A673 (cell line): ENCODE measurements at regions not wholly inside any gene's neighbourhood (a gene's known extent, or its start where the extent isn't known, plus 50 kb on each side); places are given as distances from the start of the nearest gene placed in this dataset.

Experiments used
- EZH2 ChIP-seq: fragments of 200-600 bp; sonication (generic); IDR thresholded peaks from 2 replicates; pipeline ENCODE4 v1.6.1; 2017; ENCODE audit warnings: borderline replicate concordance, low read depth, mild to moderate bottlenecking, mixed read lengths, antibody characterized with exemption, low read length; ENCODE audit not compliant: poor library complexity, severe bottlenecking
- TF ChIP-seq, protein P1 (sequence below): fragments of 300-800, 200-600 bp; sonication (generic); conservative IDR thresholded peaks from 2 replicates; pipeline ENCODE4 v1.5.1; 2017; ENCODE audit warnings: low read depth, mild to moderate bottlenecking, antibody characterized with exemption, low read length, moderate library complexity, mixed read lengths

DNA sequence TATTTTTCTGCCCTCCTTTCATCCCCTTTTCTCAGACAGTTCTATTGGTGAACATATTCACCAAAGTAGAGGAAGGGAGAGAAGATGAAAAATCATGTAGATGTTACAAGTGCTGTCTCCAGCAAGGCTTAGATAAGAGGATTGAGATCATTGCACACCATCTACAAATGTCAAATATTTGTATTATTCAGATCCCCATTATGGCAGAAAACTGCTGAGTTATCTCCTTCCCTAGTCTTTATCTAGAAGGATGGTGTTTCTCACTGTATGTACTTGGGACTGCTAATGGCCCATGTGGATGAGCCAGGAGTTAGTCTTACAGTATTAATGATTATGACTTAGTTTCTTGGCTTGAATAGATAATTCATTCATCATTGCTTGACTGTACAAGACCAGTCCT lies 147.2 kb upstream of the EEPD1 start:
- TF ChIP-seq, protein P1, sequence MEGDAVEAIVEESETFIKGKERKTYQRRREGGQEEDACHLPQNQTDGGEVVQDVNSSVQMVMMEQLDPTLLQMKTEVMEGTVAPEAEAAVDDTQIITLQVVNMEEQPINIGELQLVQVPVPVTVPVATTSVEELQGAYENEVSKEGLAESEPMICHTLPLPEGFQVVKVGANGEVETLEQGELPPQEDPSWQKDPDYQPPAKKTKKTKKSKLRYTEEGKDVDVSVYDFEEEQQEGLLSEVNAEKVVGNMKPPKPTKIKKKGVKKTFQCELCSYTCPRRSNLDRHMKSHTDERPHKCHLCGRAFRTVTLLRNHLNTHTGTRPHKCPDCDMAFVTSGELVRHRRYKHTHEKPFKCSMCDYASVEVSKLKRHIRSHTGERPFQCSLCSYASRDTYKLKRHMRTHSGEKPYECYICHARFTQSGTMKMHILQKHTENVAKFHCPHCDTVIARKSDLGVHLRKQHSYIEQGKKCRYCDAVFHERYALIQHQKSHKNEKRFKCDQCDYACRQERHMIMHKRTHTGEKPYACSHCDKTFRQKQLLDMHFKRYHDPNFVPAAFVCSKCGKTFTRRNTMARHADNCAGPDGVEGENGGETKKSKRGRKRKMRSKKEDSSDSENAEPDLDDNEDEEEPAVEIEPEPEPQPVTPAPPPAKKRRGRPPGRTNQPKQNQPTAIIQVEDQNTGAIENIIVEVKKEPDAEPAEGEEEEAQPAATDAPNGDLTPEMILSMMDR, result no peak
- TF ChIP-seq EZH2, result no peak
